T-helper 2 cell treated with Interferon-gamma antibody and Interleukin-4, amounts not matched to agents 100 ng/mL and 5 ng/mL, for 36 hours (primary cell): ENCODE measurements at regions not wholly inside any gene's neighbourhood (a gene's known extent, or its start where the extent isn't known, plus 50 kb on each side); places are given as distances from the start of the nearest gene placed in this dataset.

Source experiments
- intact Hi-C: fragments of 100-400 bp; cut with micrococcal nuclease; formaldehyde crosslinking; loops from one replicate; pipeline ENCODE4 v1.15.1; 2023

DNA sequence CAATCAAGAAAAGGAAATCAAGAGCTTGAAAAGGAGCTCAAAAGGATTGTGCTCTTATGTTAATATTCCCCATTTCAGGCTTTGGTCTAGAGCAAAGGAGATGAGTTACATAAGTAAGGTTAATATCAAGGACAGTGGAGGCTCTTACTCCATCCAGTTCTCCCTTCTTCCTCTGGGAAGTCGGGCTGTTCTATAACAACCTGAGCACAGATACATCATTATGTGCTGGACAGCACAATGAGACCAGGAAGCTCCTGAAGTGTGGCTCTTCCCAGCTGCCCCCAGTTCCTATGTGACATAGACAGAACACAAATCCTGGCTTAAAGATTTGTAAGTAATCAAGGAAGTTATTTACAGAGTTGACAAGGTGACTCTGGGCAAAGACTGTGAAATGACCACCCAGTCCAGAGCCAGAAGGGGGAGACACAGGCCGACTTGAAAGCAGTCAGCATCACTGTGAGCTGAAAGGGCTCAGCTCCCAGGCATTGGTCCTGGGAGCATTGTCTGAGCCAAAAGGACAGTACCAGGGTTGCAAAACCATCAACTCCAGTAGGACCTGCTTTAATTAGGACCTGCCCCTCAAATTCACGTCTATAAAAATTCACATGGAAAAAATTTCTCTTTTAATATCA is 917.6 kb upstream of the ACVR2A start:
- intact Hi-C loops: no loop called here

GRCh38 chr2:146918280-146918679 is 926.5 kb upstream of the ACVR2A start:
- intact Hi-C loops: no loop called here

GRCh38 chr2:146917431-146918042 is 927.3 kb upstream of the ACVR2A start:
- intact Hi-C loops: no loop called here

DNA sequence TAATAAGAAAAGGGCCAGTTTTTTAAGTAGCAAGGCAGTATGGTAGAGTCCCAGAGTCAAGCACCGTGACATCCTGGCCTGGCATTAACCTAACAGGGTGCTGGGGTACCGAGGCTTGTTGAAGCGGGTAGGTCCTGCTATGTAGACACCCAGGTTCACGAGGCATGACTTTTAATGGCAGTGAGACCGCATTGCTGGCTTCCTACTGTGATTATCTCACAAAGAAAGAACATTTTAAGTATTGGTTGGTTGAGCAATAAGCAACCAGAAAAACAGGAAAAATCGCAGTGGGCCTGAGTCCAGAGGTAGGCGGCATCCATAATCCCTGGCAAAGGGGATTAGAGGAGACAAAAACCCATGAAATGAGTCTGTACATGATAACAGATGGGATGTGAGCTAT is 927.9 kb upstream of the ACVR2A start:
- intact Hi-C loops: no loop called here

DNA sequence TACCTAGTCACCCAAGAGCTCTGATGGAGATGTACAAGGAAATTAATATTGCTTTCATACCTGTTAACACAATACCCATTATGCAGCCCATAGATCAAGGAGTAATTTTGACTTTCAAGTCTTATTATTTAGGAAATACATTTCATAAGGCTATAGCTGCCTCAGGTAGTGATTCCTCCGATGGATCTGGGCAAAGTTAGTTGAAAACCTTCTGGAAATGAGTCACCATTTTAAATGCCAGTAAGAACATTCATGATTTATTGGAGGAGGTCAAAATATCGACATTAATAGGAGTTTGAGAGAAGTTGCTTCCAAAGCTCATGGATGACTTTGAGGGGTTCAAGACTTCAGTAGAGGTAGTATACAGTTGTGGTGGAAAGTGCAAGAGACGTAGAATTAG is 931.4 kb upstream of the ACVR2A start:
- intact Hi-C loops: no loop called here

DNA sequence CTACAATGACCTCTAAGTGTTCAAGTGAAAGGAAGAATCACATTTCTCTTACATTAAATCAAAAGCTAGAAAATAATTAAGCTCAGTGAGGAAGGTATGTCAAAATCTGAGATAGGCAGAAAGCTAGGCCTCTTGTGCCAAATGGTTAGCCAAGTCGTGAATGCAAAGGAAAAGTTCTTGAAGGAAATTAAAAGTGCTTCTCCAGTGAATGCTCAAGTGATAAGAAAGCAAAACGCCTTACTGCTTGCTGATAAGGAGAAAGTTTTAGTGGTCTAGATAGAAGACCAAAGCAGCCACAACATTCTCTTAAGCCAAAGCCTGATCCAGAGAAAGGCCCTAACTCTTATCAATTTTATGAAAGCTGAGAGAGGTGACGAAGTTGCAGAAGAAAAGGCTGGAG is 932.3 kb upstream of the ACVR2A start:
- intact Hi-C loops: no loop called here

GRCh38 chr2:146908776-146909175 is 936.1 kb upstream of the ACVR2A start:
- intact Hi-C loops: no loop called here

- intact Hi-C loops: no loop called here
These were observed 946.7 kb upstream of the ACVR2A start for GRCh38 chr2:146898083-146898482.

GRCh38 chr2:146894514-146894913 is 950.3 kb upstream of the ACVR2A start:
- intact Hi-C loops: no loop called here

DNA sequence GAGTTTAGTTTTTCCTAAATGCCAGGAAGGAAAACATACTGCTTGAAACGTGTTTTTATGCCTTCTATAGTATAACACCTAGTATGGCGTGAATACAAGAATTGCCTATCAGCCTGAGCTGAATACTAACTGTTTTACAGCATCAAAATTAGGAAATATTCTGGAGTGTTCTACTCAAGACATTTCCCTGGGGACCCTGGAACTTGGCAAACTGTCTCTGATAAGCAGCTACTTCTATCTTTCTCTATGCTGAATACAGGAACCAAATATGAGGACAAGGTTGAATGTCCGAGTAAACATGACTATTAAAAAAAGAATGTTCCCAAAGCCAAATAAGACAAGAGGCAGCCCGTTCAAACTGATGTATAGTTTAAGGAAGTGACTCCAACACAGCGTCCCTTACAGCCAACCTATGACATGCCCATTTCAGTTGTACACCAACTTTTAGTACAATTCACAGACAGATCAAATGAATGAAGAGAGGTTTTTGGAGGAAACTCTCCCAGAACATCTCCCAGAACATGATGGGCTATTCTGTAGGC is 951.3 kb upstream of the ACVR2A start:
- intact Hi-C loops: no loop called here

GRCh38 chr2:146890491-146890890 is 954.3 kb upstream of the ACVR2A start:
- intact Hi-C loops: no loop called here

DNA sequence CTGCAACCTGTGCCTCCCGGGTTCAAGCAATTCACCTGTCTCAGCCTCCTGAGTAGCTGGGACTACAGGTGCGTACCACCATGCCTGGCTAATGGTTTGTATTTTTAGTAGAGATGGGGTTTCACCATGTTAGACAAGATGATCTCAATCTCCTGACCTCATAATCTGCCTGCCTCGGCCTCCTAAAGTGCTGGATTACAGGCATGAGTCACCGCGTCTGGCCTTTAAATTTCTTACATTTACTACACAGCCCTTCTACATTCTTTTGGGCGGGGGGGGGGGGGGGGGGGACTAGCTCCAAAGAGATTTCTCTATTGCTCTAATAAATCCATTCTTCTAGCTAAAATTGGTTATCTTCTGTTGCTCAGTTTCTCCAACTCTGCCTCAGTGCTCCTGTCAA is 964.9 kb upstream of the ACVR2A start:
- intact Hi-C loops: no loop called here

GRCh38 chr2:146874260-146874658 is 970.6 kb upstream of the ACVR2A start:
- intact Hi-C loops: no loop called here

GRCh38 chr2:146873646-146874259 is 971.1 kb upstream of the ACVR2A start:
- intact Hi-C loops: no loop called here

DNA sequence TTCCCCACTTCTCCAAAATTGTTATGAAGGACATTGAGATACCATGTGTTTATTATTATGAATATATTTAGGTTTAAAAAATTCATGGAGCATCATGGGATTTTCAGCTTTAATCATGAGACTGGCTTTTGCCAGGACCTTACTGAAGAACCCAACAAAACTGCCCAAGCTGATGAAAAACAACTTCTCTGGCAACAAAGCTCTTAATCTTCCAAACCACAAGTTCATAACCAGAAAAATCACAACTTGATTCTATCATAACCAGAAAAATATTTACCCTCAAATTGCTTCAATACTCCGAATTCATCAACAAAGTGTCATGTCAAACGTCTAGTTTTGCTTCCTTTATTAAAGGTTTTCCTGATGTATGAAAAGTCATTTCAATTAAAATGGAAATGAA is 971.8 kb upstream of the ACVR2A start:
- intact Hi-C loops: no loop called here

DNA sequence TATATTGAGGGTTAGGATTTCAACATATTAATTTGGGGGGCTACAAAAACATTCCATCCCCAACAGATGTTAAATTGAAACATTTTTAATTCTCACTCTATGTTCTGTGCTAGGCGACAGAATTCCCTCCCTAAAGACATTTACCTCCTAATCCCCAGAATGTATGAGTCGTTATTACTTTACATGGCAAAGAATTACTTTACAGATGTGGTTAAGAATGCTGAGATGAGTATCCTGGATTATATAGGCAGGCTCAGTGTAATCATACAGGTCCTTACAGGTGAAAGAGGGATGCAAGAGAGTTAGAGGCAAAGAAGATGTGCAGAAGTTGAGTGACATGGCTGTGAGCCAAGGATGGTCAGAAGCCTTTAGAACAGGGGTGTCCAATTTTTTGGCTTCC is 974.1 kb upstream of the ACVR2A start:
- intact Hi-C loops: no loop called here

DNA sequence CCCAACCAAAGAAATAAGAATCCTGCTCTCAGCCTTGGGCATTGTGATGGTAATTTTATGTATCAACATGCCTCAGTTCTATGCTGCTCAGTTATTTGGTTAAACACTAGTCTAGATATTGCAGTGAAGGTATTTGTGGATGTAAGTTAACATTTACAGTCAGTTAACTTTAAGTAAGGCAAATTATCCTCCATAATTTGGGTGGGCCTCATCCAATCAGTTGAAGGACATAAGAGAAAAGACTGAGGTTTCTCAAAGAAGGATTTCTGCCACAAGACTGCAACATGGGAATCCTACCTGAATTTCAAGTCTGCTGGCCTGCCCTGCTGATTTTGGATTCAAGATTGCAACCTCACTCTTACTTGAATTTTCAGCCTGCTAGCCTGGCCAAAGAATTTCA is 975.5 kb upstream of the ACVR2A start:
- intact Hi-C loops: no loop called here

DNA sequence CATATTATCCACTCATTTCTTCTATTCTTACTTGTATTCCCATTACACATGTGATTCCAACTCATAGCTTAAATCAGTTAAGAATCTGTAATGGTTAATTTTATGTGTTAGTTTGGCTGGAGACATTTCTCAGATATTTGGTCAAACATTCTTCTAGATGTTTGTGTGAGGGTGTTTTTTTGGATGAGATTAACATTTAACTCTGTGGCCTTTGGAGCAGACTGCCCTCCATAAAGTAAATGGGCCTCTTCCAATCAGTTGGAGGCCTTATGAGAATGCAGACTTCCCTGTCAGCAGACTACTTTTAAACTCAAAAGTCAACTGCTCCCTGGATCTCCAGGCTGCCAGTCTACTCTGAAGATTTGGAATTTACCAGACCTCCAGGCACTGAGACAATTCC is 976.8 kb upstream of the ACVR2A start:
- intact Hi-C loops: no loop called here

GRCh38 chr2:146867477-146867986 is 977.3 kb upstream of the ACVR2A start:
- intact Hi-C loops: no loop called here

- intact Hi-C loops: no loop called here
These were observed 990.9 kb upstream of the ACVR2A start for GRCh38 chr2:146853741-146854444.

DNA sequence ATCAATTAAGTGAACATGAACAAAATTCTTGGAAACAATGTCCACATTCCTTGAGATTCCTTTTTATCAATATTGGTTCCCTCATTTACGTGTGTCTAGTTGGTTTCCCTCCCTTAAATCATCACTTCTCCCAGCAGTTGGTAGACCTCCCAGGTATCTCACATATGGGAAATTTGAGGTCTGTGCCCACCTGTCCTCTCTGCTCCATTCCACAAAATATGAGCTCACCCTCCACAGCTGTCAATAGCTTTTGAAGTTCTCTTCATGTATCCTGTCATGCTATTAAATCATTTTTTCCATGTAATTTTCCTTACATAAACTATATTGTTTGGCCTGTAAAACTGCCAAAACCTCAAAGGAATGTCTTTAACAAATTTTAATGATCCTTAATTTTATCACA is 992.2 kb upstream of the ACVR2A start:
- intact Hi-C loops: no loop called here

- intact Hi-C loops: no loop called here
These were observed 994.1 kb upstream of the ACVR2A start for GRCh38 chr2:146850746-146851145.
